WERI-Rb-1 (cell line): ENCODE measurements at regions not wholly inside any gene's neighbourhood (a gene's known extent, or its start where the extent isn't known, plus 50 kb on each side); places are given as distances from the start of the nearest gene placed in this dataset.

Experiments
- DNase-seq: peaks from one replicate; pipeline ENCODE4 v3.0.0-alpha.2; 2020
- H3K27ac ChIP-seq: fragments of 250-450 bp; sonication (Bioruptor Pico); 2 replicates; pipeline ENCODE4 v1.5.1; 2020; ENCODE audit warnings: mild to moderate bottlenecking, moderate library complexity
- H3K27me3 ChIP-seq: fragments of 250-450 bp; sonication (Bioruptor Pico); 2 replicates; pipeline ENCODE4 v1.5.1; 2021; ENCODE audit warnings: mild to moderate bottlenecking, low read depth, moderate library complexity; ENCODE audit not compliant: insufficient read depth, severe bottlenecking
- H3K36me3 ChIP-seq: fragments of 250-450 bp; sonication (Bioruptor Pico); 2 replicates; pipeline ENCODE4 v1.5.1; 2020; ENCODE audit warnings: mild to moderate bottlenecking, moderate library complexity
- H3K4me3 ChIP-seq: 2 replicates; pipeline ENCODE4 v1.5.1; 2011; ENCODE audit warnings: low read depth, mild to moderate bottlenecking, control low read depth, low read length
- H3K9me3 ChIP-seq: fragments of 250-450 bp; sonication (Bioruptor Pico); 2 replicates; pipeline ENCODE4 v1.5.1; 2021; ENCODE audit warnings: mild to moderate bottlenecking, moderate library complexity; ENCODE audit not compliant: severe bottlenecking
- TF ChIP-seq, protein P1 (sequence below): IDR thresholded peaks from 2 replicates; pipeline ENCODE4 v1.5.1; 2011; ENCODE audit warnings: low read depth, mild to moderate bottlenecking, control low read depth, inconsistent platforms, low read length

DNA sequence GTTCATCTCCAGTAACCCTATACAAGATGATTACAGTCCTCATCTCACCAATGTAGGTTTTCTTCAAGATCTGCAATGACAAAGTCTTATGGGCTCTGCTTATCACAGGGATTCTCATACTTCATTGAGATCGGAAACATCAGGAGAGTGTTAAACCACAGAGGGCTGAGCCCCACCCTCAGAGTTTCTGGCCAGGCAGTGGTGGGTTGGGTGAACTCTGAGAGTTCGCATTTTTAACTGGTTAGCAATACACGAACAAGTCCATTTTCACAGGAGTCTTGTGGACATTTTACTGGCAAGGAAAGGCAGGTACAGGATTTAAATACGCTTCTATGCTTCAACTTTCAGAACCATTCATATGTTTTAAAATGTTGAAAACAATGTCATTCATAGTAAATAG is 366.7 kb upstream of the ROBO2 start:
- TF ChIP-seq, protein P1, sequence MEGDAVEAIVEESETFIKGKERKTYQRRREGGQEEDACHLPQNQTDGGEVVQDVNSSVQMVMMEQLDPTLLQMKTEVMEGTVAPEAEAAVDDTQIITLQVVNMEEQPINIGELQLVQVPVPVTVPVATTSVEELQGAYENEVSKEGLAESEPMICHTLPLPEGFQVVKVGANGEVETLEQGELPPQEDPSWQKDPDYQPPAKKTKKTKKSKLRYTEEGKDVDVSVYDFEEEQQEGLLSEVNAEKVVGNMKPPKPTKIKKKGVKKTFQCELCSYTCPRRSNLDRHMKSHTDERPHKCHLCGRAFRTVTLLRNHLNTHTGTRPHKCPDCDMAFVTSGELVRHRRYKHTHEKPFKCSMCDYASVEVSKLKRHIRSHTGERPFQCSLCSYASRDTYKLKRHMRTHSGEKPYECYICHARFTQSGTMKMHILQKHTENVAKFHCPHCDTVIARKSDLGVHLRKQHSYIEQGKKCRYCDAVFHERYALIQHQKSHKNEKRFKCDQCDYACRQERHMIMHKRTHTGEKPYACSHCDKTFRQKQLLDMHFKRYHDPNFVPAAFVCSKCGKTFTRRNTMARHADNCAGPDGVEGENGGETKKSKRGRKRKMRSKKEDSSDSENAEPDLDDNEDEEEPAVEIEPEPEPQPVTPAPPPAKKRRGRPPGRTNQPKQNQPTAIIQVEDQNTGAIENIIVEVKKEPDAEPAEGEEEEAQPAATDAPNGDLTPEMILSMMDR = no peak
- H3K27me3 ChIP-seq = no peaks in the 10 kb centered on the region
- H3K27ac ChIP-seq = no peak overlapping the region
- H3K4me3 ChIP-seq = no peak overlapping the region
- no peaks in the 10 kb centered on the region for H3K36me3 ChIP-seq
- H3K9me3 ChIP-seq = no peaks in the 10 kb centered on the region
- DNase-seq = no peak

DNA sequence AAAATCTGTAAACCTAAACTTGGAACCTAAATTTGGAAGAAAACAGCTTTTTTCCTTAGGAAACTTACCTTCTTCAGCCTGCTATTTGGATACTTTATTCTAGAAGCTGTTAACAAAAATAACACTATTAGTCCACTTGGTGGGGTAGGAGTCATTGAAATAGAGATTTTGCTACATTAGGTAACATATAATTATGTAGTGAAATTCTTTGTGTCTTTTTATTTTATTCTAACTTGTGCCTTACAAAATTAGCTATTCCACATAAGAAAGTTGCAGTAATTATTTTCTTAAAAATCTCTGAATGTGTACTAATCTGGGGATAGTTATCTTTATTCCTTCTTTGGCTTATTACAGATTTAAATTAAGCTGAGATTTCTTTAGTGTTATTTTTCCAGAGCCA is 360.4 kb upstream of the ROBO2 start:
- TF ChIP-seq, protein P1 = no peak
- no peak for DNase-seq
- no peak overlapping the region for H3K4me3 ChIP-seq

DNA sequence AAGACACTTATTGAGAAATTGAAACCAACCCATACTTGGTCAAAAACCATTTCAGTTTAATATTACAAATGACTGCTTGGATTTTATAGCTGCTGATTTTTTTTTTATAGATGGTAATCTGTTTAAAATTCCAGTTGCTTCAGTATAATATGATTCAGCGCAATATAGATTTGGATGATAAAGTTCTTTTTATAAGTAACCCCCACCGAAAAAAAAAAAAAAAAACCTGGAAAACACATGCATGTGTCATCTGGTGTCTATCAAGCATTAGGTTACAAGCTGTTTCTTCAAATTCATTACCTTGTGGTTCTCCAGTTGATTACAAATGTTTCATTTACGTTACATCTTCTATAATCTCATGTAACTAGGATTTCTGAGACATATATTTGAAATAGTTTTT is 356.6 kb upstream of the ROBO2 start:
- H3K4me3 ChIP-seq = no peak overlapping the region
- no peaks in the 10 kb centered on the region for H3K9me3 ChIP-seq
- H3K27ac ChIP-seq = no peak overlapping the region
- TF ChIP-seq, protein P1 = no peak
- no peak for DNase-seq
- no peaks in the 10 kb centered on the region for H3K27me3 ChIP-seq
- no peaks in the 10 kb centered on the region for H3K36me3 ChIP-seq

More for the DNA sequence above, 360.4 kb upstream of the ROBO2 start:
- no peaks in the 10 kb centered on the region for H3K27me3 ChIP-seq
- H3K27ac ChIP-seq = no peak overlapping the region
- no peaks in the 10 kb centered on the region for H3K9me3 ChIP-seq
- H3K36me3 ChIP-seq = no peaks in the 10 kb centered on the region

DNA sequence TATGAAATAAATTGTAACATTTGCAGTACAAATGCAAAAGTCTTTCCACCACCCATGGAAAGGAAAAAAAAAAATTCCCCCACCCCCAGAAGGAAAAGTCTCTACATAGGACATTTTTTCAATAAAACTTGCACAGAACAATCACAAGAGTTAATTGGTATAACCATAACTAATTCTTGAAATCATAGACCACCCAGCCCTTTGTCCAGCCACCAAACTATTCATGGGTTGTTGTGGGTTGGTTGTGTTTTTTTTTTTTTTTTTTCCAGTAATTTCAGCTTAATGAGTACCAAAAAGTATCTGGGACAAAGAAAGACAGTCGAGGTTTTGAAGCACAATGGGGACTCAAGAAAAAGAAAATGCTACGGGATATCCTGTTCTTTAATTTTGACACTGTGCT is 355.0 kb upstream of the ROBO2 start:
- H3K9me3 ChIP-seq = no peaks in the 10 kb centered on the region
- DNase-seq = no peak
- TF ChIP-seq, protein P1 = no peak
- H3K4me3 ChIP-seq = no peak overlapping the region
- no peaks in the 10 kb centered on the region for H3K36me3 ChIP-seq
- H3K27ac ChIP-seq = no peak overlapping the region
- no peaks in the 10 kb centered on the region for H3K27me3 ChIP-seq

DNA sequence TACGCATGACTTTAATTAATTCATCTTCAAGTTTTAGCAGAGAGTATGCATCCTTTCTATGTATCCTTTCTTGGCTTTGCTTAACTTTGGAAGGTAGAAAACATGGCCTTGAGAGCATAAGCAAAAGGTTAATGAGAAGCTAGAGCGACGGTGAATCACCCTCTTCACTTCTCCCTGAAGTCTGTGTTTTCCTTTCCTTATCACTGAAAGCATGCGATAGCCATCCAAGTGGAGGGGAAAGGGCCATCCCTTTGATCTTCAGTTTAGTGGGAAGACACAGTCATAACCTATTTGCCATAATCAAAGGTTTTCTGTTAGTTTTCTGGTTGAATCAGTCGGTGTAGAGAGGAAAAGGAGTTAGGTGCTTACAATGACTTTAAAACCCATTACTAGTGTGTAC is 354.0 kb upstream of the ROBO2 start:
- Histone ChIP-seq H3K9me3 (no peaks in the 10 kb centered on the region), H3K36me3 (no peaks in the 10 kb centered on the region), H3K27ac (no peak overlapping the region), H3K4me3 (no peak overlapping the region), H3K27me3 (no peaks in the 10 kb centered on the region)
- DNase-seq = no peak
- TF ChIP-seq, protein P1 = no peak

DNA sequence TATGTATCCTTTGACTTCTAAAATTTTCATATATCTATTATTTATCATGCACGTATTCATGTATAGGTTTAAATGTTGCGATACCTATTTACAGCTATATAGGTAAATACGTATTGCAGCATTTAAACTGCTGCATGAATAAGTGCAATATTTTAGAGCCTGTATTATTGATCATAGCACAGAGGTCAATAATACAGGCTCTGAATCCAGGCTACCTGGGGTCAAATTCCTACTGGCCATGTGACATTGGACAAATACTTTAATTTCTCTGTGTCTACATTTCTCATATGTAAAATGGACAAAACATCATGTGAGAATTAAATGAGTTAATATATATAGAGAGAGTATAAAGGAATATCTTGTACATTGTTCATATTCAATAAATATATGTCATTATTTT is 352.9 kb upstream of the ROBO2 start:
- Histone ChIP-seq H3K27ac (no peak overlapping the region), H3K9me3 (no peaks in the 10 kb centered on the region), H3K27me3 (no peaks in the 10 kb centered on the region), H3K36me3 (no peaks in the 10 kb centered on the region), H3K4me3 (no peak overlapping the region)
- no peak for DNase-seq
- TF ChIP-seq, protein P1 = no peak
